Kidney capillary endothelial cell (primary cell): ENCODE measurements at regions not wholly inside any gene's neighbourhood (a gene's known extent, or its start where the extent isn't known, plus 50 kb on each side); places are given as distances from the start of the nearest gene placed in this dataset.
"Not testable (repeated sequence)": the region's sequence is repeated elsewhere in the genome, so short reads cannot be mapped to it uniquely, and the experiment has no call there.

Experiments used
- DNase-seq: peaks from one replicate; pipeline ENCODE4 v3.0.0-alpha.2; 2018; ENCODE audit warnings: low spot score

DNA sequence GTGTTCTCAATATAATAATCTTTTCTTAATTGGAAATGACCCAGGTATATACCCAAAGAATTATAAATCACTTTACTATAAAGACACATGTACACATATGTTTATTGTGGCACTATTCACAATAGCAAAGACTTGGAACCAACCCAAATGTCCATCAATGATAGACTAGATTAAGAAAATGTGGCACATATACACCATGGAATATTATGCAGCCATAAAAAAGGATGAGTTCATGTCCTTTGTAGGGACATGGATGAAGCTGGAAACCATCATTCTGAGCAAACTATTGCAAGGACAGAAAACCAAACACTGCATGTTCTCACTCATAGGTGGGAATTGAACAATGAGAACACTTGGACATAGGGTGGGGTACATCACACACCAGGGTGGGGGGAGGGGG lies 56.8 kb downstream of the SCGB2B2 start:
- not testable (repeated sequence) for DNase-seq

DNA sequence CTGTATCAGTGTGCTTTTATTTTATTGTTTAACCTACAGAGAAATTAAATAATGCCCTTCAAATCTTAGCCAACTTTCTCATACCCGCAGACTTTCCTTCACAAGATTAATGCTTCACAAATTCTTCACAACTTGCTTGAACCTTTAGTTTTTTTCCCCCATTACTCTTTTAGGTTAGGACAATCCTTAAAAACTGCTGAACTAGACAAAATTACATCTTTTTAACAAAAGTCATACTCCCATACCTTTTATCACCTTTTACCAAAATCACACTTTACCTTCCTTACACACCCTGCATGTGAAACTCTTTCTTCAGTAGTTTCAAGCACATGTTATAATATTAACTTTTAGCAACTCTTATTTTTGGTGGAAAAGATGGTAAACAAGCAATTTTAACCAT lies 58.5 kb downstream of the SCGB2B2 start:
- DNase-seq = no peak

GRCh38 chr19:34617996-34618395 lies 59.0 kb downstream of the SCGB2B2 start:
- not testable (repeated sequence) for DNase-seq

DNA sequence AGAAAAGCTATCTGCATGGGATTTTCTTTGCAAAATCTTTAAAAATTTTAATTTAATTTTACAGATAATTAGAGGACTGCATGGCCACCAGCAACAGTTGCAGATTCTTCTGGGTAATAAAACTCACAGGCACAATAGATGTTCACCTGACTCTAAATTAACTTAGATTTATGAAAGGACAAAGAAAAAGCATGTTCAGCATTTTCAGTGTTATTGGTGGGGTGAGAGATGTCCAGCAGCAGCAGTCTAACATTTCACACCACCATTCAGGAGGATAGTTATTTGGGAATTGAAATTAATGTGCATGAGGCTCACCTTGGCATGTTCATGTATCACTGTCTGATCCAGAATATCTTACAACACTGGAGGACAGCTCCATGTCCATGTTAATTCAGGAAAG lies 74.0 kb downstream of the SCGB2B2 start:
- no peak for DNase-seq

DNA sequence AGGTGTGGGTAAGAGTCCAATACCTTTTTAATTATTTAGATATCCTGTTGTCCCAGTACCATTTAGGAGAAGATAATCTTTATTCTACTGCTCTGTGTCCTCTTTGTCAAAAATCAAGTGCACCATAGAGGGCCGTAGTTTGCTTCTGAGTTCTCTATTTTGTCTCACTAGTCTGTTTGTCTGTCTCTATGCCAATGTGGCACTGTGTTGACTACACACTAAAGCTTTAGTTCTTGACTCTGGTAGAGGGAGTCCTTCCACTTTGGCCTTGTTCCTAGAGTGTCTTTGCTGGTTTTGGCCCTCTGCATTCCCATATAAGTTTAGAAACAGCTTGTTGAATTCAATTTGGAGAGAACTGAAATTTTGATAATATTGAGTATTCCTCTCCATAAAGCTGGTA lies 75.9 kb downstream of the SCGB2B2 start:
- DNase-seq = no peak

GRCh38 chr19:34600366-34600765 lies 76.6 kb downstream of the SCGB2B2 start:
- no peak for DNase-seq

DNA sequence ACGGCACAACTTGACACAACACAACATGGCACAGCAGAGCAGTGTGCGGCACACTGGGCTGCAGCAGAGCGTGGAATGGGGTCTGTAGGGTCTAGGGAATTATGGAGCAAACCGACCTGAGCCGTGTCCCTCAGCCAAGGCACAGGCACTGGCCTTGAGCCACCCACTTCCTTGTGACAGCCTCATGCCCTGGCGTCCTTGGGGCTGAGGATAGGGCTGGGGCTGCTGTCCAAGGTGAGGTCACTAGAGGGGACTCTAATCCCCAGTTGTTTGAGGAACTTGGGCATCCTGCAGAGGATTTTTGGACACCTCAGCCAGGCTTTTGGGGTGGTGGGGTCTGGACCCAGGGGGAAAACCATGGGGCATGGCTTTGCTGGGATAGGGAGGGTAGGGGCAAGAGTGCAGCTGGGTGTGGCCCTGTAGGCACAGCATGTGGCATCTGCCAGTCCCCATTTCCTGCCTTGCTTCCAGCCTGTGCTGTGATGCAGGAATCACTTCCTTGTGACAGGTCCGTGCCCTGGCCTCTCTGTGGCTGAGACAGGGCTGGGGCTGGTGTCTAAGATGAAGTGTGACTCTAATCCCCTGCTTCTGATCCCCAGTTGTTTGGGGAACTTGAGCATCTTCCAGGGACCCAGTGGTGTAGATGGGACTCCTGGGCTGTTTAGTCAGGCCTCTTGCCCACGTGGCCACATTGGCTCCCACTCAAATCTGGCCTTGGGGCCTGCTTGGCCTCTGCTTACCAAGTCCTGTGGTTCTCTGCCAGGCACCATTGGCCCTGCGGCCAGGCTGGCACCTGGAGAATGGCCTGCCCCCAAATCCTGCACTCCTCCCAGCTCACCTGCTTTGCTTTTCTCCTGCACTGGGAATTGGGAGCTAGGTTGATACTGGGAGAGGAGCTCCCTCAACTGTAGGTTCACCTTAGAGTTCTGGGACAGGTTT lies 78.5 kb downstream of the SCGB2B2 start:
- DNase-seq = no peak

DNA sequence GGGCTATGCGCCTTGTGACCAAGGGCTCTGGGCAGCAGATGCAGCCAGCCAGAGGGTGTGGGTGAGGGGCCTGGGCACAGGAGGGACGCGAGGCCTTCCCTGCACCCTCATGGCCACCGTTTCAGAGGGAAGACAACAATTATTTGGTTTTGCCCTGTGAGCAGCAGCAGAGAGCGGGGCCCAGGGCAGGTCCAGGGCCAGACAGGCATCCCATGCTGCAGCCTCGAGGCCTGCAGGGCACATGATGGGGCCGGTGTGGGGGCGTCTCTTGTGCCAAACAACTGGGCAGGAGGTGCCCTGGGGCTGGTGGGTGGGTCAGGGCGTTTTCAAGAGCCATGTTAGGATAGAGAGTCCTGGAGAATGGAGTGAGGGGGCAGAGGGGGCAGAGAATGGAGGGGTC lies 79.4 kb downstream of the SCGB2B2 start:
- DNase-seq = no peak

DNA sequence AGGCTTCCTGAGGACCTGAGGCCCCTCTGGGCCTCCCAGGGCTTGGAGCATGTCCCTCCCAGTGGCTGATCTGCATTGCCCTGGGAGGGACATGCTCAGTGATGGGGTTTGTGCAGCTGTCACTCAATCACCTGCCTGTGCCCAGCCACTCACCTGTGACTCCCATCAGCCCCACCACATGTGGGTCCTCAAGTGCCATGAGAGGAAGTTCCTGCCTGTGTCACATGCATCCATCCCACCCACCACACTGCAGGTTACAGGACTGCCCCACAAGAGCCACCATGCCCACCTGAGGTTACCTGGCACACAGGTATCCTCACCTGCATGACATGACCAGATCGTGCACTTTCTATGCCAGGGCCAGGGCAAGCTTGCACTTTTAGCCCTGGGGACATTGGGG lies 80.0 kb downstream of the SCGB2B2 start:
- DNase-seq = no peak

- no peak for DNase-seq
Measured at GRCh38 chr19:34596115-34596514, 80.8 kb downstream of the SCGB2B2 start.

DNA sequence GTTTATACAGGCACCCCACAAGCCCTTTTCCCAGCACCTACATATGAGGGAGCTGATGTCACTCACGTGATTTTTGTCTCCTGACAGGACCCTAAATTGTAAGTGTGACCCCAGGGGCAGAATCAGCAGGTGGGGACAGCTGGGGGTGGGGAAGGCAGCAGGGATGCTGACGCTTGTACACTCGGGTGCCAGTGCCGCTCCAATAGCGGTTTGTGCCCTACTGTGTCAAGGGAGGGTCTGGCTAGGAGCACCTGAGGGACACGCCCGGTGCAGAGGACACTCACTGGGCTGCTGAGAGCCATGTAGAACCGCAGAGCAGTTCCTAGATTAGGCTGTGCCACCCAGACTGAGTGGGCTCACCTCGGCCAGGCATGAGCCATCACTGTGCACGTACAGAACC lies 81.3 kb downstream of the SCGB2B2 start:
- no peak for DNase-seq

GRCh38 chr19:34590228-34590627 lies 86.7 kb downstream of the SCGB2B2 start:
- no peak for DNase-seq

GRCh38 chr19:34589730-34590129 lies 87.2 kb downstream of the SCGB2B2 start:
- no peak for DNase-seq

DNA sequence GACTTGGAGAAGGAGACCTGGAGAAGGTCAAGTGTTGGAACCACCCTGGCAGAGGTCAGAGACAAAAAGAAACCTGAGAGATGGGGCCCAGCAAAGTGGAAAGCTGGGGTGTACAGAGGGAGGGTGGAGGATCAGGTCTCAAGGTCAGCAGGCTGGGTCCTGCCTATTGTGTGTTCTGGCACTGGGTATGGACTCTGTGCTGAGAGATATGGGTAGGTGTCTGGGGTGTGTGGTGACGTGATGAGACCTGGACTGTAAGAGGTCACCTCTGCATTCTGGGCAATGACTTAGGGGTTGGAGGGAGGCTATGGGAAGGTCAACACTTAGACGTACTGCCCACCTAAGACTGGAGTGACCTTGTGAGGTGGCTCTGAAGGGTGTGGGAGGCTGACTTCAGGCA lies 88.1 kb downstream of the SCGB2B2 start:
- no peak for DNase-seq

GRCh38 chr19:34588249-34588648 lies 88.7 kb downstream of the SCGB2B2 start:
- peak; percentile 46 for DNase-seq

DNA sequence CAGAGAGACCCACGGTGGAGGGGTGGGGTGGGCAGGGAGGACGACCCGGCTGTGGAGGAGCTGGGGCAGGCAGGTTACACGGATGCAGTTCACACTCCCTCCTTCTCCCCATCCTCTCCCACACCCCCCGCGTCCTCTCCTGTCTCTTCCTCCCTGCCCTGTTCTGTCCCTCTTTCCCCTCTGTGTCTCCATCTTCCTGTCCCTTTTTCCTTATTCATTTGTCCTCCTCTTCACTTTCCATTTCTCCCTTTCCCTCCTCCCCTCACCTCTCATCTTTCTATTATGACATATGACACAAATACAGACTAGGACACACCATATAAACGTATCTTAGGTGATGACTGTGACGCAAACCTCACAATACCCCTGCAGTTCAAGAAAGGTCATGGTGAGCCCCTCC lies 96.6 kb downstream of the SCGB2B2 start:
- no peak for DNase-seq

- no peak for DNase-seq
Measured at GRCh38 chr19:34580055-34580336, 97.0 kb downstream of the SCGB2B2 start.

DNA sequence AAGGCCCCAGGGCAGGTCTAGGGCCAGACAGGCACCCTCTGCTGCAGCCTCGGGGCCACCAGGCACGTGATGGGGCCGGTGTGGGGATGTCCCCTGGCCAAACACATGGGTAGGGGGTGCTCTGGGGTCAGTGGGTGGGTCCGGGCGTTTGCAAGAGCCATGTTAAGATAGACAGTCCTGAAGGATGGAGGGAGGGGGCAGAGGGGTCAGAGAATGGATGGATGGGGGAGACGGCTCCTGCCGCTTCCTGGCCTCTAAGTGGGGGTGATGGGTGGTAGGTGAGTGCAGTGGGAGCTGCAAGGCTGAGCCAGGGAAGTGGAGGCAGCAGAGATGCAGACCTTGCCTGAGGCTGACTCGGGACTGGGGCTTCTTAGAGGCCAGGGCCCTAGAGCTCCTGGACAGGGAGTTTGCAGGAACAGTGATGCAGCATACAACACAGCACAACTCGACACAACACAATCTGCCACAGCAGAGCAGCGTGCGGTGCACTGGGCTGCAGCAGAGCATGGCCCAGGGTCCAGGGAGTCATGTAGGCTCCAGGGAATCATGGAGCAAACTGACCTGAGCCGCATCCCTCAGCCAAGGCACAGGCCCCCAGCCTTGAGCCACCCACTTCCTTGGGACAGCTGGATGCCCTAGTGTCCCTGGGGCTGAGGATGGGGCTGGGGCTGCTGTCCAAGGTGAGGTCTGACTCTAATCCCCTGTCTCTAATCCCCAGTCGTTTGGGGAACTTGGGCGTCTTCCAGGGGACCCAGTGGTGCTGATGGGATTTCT lies 97.5 kb downstream of the SCGB2B2 start:
- DNase-seq = no peak

GRCh38 chr19:34578751-34579150 lies 97.2 kb downstream of the WTIP start:
- no peak for DNase-seq

GRCh38 chr19:34578173-34578572 lies 96.6 kb downstream of the WTIP start:
- no peak for DNase-seq

GRCh38 chr19:34577531-34578101 lies 96.1 kb downstream of the WTIP start:
- DNase-seq = no peak

- no peak for DNase-seq
Measured at GRCh38 chr19:34577056-34577455, 95.5 kb downstream of the WTIP start.

- DNase-seq = no peak
Measured at GRCh38 chr19:34576292-34576691, 94.7 kb downstream of the WTIP start.
